Lower leg skin (tissue), 3 donors: ENCODE measurements at regions not wholly inside any gene's neighbourhood (a gene's known extent, or its start where the extent isn't known, plus 50 kb on each side); places are given as distances from the start of the nearest gene placed in this dataset.

Experiments
- POLR2A ChIP-seq, 2 donors: fragments of 450-650 bp; IDR thresholded peaks; one replicate each; pipeline ENCODE4 v1.6.1; 2016 to 2017; ENCODE audit warnings: antibody characterized with exemption in 2 of 2, mild to moderate bottlenecking in 1 of 2, moderate library complexity in 1 of 2
- TF ChIP-seq, protein P1 (sequence below), 3 donors: fragments of 450-650 bp; IDR thresholded peaks; one replicate each; pipeline ENCODE4 v1.5.1; 2016; ENCODE audit warnings: antibody characterized with exemption in 3 of 3, mild to moderate bottlenecking in 3 of 3, moderate library complexity in 2 of 3

DNA sequence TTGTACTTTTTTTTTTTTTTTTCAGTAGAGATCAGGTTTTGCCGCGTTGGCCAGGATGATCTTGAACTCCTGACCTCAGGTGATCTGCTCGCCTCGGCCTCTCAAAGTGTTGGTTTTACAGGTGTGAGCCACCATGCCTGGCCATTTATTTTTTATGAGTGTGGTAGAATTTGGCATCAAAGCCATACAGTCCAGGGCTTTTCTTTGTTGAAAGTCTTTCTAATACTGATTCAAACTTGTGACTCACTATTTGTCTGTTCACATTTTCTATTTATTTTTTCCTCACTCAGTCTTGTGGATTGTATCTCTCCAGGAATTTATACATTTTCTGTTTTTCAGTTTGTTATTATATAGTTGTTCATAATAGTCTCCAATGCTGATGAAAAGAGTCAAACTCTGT is 66.5 kb upstream of the SPIN4 start:
- TF ChIP-seq, protein P1, sequence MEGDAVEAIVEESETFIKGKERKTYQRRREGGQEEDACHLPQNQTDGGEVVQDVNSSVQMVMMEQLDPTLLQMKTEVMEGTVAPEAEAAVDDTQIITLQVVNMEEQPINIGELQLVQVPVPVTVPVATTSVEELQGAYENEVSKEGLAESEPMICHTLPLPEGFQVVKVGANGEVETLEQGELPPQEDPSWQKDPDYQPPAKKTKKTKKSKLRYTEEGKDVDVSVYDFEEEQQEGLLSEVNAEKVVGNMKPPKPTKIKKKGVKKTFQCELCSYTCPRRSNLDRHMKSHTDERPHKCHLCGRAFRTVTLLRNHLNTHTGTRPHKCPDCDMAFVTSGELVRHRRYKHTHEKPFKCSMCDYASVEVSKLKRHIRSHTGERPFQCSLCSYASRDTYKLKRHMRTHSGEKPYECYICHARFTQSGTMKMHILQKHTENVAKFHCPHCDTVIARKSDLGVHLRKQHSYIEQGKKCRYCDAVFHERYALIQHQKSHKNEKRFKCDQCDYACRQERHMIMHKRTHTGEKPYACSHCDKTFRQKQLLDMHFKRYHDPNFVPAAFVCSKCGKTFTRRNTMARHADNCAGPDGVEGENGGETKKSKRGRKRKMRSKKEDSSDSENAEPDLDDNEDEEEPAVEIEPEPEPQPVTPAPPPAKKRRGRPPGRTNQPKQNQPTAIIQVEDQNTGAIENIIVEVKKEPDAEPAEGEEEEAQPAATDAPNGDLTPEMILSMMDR (IDR thresholded peaks at IDR 0.05) = no peak
- no peak for TF ChIP-seq POLR2A (IDR thresholded peaks at IDR 0.05)
